Spleen (tissue), 7 donors: ENCODE measurements at regions not wholly inside any gene's neighbourhood (a gene's known extent, or its start where the extent isn't known, plus 50 kb on each side); places are given as distances from the start of the nearest gene placed in this dataset.

Source experiments
- POLR2A ChIP-seq, 3 donors: fragments of 450-650 bp; IDR thresholded peaks; one replicate each; pipeline ENCODE4 v1.5.1; 2017; ENCODE audit warnings: antibody characterized with exemption in 3 of 3, mild to moderate bottlenecking in 1 of 3
- TF ChIP-seq, protein P1 (sequence below), 11 experiments: fragments of 200-600 bp in 7 of 11; fragments of 450-650 bp in 4 of 11; sonication (generic) in 4 of 11; IDR thresholded peaks in 8 of 11; conservative IDR thresholded peaks in 3 of 11; 1 replicate in 7 of 11; 2 replicates in 4 of 11; pipeline versions ENCODE4 v1.4.0 to v1.8.0; 2016 to 2021; ENCODE audit warnings: antibody characterized with exemption in 11 of 11, inconsistent platforms in 4 of 11, mild to moderate bottlenecking in 1 of 11
- donor health status: DM: no; HTN: no; CAD: no; lungs with moderate emphysema.
- donor health status: DM: no; HTN: no; CAD: no.
- donor health status: DM: no; HTN: no; CAD: no.

- TF ChIP-seq POLR2A (IDR thresholded peaks at IDR 0.05) = no peak
- TF ChIP-seq, protein P1, sequence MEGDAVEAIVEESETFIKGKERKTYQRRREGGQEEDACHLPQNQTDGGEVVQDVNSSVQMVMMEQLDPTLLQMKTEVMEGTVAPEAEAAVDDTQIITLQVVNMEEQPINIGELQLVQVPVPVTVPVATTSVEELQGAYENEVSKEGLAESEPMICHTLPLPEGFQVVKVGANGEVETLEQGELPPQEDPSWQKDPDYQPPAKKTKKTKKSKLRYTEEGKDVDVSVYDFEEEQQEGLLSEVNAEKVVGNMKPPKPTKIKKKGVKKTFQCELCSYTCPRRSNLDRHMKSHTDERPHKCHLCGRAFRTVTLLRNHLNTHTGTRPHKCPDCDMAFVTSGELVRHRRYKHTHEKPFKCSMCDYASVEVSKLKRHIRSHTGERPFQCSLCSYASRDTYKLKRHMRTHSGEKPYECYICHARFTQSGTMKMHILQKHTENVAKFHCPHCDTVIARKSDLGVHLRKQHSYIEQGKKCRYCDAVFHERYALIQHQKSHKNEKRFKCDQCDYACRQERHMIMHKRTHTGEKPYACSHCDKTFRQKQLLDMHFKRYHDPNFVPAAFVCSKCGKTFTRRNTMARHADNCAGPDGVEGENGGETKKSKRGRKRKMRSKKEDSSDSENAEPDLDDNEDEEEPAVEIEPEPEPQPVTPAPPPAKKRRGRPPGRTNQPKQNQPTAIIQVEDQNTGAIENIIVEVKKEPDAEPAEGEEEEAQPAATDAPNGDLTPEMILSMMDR (IDR thresholded peaks at IDR 0.05 in 8 of 11, conservative IDR thresholded peaks at IDR 0.05 in 3 of 11) = no peak
These were observed 183.0 kb upstream of the APCDD1 start for GRCh38 chr18:10271481-10271880.
